Suprapubic skin (tissue), 4 donors: ENCODE measurements at regions not wholly inside any gene's neighbourhood (a gene's known extent, or its start where the extent isn't known, plus 50 kb on each side); places are given as distances from the start of the nearest gene placed in this dataset.

Experiments used
- DNase-seq, 2 donors: peaks; one replicate each; pipeline ENCODE4 v3.0.0-alpha.2; 2019; ENCODE audit warnings: low spot score in 2 of 2
- H3K27ac ChIP-seq: fragments of 200-600 bp; sonication (generic); one replicate; pipeline ENCODE4 v1.5.1; 2019
- H3K27me3 ChIP-seq: fragments of 200-600 bp; sonication (generic); one replicate; pipeline ENCODE4 v1.5.1; 2019
- H3K36me3 ChIP-seq: fragments of 200-600 bp; sonication (generic); one replicate; pipeline ENCODE4 v1.5.1; 2019
- H3K4me1 ChIP-seq: fragments of 200-600 bp; sonication (generic); one replicate; pipeline ENCODE4 v1.5.1; 2019
- H3K4me3 ChIP-seq: fragments of 200-600 bp; sonication (generic); one replicate; pipeline ENCODE4 v1.5.1; 2019; ENCODE audit warnings: mild to moderate bottlenecking
- H3K9me3 ChIP-seq: fragments of 200-600 bp; sonication (generic); one replicate; pipeline ENCODE4 v1.5.1; 2019
- CTCF ChIP-seq, 2 donors: fragments of 200-600 bp in 1 of 2; fragments of 450-650 bp in 1 of 2; sonication (generic) in 1 of 2; IDR thresholded peaks; one replicate each; pipeline ENCODE4 v1.5.1; 2016 to 2019; ENCODE audit warnings: antibody characterized with exemption in 2 of 2, mild to moderate bottlenecking in 1 of 2, moderate library complexity in 1 of 2
- EP300 ChIP-seq: sonication (generic); formaldehyde crosslinking; IDR thresholded peaks from one replicate; pipeline ENCODE4 v1.6.1; 2017; ENCODE audit warnings: antibody characterized with exemption
- POLR2A ChIP-seq, 2 donors: fragments of 450-650 bp; IDR thresholded peaks; one replicate each; pipeline ENCODE4 v1.6.1; 2017; ENCODE audit warnings: antibody characterized with exemption in 2 of 2, mild to moderate bottlenecking in 2 of 2, moderate library complexity in 2 of 2
- POLR2AphosphoS5 ChIP-seq, 3 donors: sonication (generic); formaldehyde crosslinking; IDR thresholded peaks; one replicate each; pipeline ENCODE4 v1.6.1; 2017; ENCODE audit warnings: antibody characterized with exemption in 3 of 3
- WGBS: methylation state at CpG from one replicate; pipeline ENCODE4 v1.1.5; 2018; 5-methylcytosine and 5-hydroxymethylcytosine counted together

GRCh38 chr18:64539847-64540246 is 391.0 kb upstream of the LINC00305 start:
- Histone ChIP-seq H3K27me3 (no peaks in the 10 kb centered on the region), H3K27ac (no peak overlapping the region), H3K36me3 (no peaks in the 10 kb centered on the region), H3K4me1 (no peaks in the 10 kb centered on the region), H3K4me3 (no peak overlapping the region), H3K9me3 (no peaks in the 10 kb centered on the region)
- TF ChIP-seq POLR2AphosphoS5 (IDR thresholded peaks at IDR 0.05) (no peak), EP300 (no peak), POLR2A (IDR thresholded peaks at IDR 0.05) (no peak), CTCF (IDR thresholded peaks at IDR 0.05) (no peak)
- no peak for DNase-seq
- WGBS = 83% methylated on average over 1 of the region's 1 CpG

DNA sequence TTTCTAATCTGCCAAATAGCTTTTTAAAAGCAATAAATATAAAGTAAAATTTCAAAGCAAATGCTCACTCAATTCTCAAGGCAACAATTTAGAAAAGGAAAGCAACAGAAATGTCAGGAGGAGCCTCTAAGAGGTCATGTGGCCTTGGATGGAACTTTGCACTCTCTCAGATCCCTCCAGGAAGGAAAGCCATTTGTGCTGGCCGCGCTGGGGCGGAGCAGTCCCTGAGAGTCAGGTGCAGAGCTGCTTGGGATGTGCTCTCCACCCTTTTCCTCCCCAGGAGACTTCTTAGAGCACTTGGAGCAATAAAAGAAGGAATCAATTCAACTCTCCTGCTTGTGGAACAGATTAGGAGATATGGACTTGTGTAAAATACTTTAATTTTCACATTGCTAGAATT is 379.8 kb upstream of the LINC00305 start:
- H3K4me3 ChIP-seq = no peak overlapping the region
- TF ChIP-seq POLR2A (IDR thresholded peaks at IDR 0.05) = no peak
- DNase-seq = no peak
- no peaks in the 10 kb centered on the region for H3K9me3 ChIP-seq
- no peak overlapping the region for H3K27ac ChIP-seq
- 70% methylated on average over 3 of the region's 3 CpGs for WGBS
- no peaks in the 10 kb centered on the region for H3K36me3 ChIP-seq
- H3K4me1 ChIP-seq = no peaks in the 10 kb centered on the region
- no peaks in the 10 kb centered on the region for H3K27me3 ChIP-seq

- no peak for TF ChIP-seq CTCF (IDR thresholded peaks at IDR 0.05)
- TF ChIP-seq EP300 = no peak
- no peak for TF ChIP-seq POLR2A (IDR thresholded peaks at IDR 0.05)
- no peak for TF ChIP-seq POLR2AphosphoS5 (IDR thresholded peaks at IDR 0.05)
- 77% methylated on average over 2 of the region's 2 CpGs for WGBS
- no peak overlapping the region for H3K4me3 ChIP-seq
- H3K27ac ChIP-seq = no peak overlapping the region
- no peaks in the 10 kb centered on the region for H3K4me1 ChIP-seq
- H3K9me3 ChIP-seq = peaks cover 2% of the 10 kb centered on the region
- no peaks in the 10 kb centered on the region for H3K36me3 ChIP-seq
- DNase-seq = no peak
- no peaks in the 10 kb centered on the region for H3K27me3 ChIP-seq
Measured at GRCh38 chr18:64519201-64519600, 370.3 kb upstream of the LINC00305 start.

DNA sequence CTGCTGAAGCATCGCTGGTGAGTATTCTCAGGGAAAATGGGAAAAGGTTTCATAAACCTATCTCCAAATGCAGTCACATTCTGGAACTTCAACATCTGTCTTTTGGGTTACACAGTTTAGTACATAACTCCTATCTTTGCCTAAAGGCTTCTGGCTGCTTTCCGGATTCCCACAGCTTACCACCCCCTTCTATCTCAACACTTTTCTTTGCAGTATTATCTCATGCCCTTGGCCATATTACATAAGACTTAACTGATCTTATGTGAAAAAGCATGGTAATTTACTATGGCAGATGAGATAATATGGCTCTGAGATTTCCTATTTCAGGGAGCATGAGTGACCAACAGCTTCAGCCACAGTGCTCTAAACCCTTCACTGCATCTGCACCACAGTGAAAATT is 369.3 kb upstream of the LINC00305 start:
- H3K9me3 ChIP-seq = peaks cover 2% of the 10 kb centered on the region
- TF ChIP-seq EP300 (no peak), POLR2A (IDR thresholded peaks at IDR 0.05) (no peak), CTCF (IDR thresholded peaks at IDR 0.05) (no peak), POLR2AphosphoS5 (IDR thresholded peaks at IDR 0.05) (no peak)
- H3K27ac ChIP-seq = no peak overlapping the region
- no peaks in the 10 kb centered on the region for H3K27me3 ChIP-seq
- H3K36me3 ChIP-seq = no peaks in the 10 kb centered on the region
- H3K4me3 ChIP-seq = no peak overlapping the region
- H3K4me1 ChIP-seq = no peaks in the 10 kb centered on the region
- DNase-seq = no peak
- WGBS = 56% methylated on average over 2 of the region's 2 CpGs

DNA sequence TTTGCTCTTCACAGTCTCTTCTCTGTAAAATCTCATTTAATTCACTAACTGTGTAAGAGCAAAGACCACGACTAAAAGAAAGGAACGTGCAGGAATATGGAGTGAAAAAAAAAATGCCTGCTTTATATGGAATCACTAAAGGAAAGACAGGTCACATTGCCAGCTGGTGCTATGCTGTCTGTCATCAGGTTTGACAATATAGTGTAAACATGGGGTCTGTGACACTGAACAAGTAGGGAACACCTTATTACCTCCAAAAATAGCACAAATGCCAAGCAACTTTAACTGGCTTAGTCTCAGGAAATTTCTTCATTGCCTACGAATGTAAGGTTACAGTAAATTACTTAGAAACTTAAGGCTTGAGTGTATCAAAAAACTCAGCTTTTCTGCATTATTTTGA is 364.5 kb upstream of the LINC00305 start:
- Histone ChIP-seq H3K4me3 (no peak overlapping the region), H3K36me3 (no peaks in the 10 kb centered on the region), H3K4me1 (no peaks in the 10 kb centered on the region), H3K9me3 (no peaks in the 10 kb centered on the region), H3K27me3 (no peaks in the 10 kb centered on the region), H3K27ac (no peak overlapping the region)
- TF ChIP-seq POLR2A (IDR thresholded peaks at IDR 0.05) (no peak), EP300 (no peak), POLR2AphosphoS5 (IDR thresholded peaks at IDR 0.05) (no peak)
- WGBS = 72% methylated on average over 3 of the region's 3 CpGs
- no peak for DNase-seq

- WGBS = 88% methylated on average over 5 of the region's 5 CpGs
- no peaks in the 10 kb centered on the region for H3K9me3 ChIP-seq
- TF ChIP-seq EP300 (no peak), POLR2AphosphoS5 (IDR thresholded peaks at IDR 0.05) (no peak), POLR2A (IDR thresholded peaks at IDR 0.05) (no peak), CTCF (IDR thresholded peaks at IDR 0.05) (no peak)
- no peaks in the 10 kb centered on the region for H3K4me1 ChIP-seq
- no peak for DNase-seq
- H3K27ac ChIP-seq = no peak overlapping the region
- H3K27me3 ChIP-seq = no peaks in the 10 kb centered on the region
- no peaks in the 10 kb centered on the region for H3K36me3 ChIP-seq
- no peak overlapping the region for H3K4me3 ChIP-seq
Measured at GRCh38 chr18:64490207-64490606, 341.3 kb upstream of the LINC00305 start.
